ENCODE measurements at regions not wholly inside any gene's neighbourhood (a gene's known extent, or its start where the extent isn't known, plus 50 kb on each side); places are given as distances from the start of the nearest gene placed in this dataset.

DNA sequence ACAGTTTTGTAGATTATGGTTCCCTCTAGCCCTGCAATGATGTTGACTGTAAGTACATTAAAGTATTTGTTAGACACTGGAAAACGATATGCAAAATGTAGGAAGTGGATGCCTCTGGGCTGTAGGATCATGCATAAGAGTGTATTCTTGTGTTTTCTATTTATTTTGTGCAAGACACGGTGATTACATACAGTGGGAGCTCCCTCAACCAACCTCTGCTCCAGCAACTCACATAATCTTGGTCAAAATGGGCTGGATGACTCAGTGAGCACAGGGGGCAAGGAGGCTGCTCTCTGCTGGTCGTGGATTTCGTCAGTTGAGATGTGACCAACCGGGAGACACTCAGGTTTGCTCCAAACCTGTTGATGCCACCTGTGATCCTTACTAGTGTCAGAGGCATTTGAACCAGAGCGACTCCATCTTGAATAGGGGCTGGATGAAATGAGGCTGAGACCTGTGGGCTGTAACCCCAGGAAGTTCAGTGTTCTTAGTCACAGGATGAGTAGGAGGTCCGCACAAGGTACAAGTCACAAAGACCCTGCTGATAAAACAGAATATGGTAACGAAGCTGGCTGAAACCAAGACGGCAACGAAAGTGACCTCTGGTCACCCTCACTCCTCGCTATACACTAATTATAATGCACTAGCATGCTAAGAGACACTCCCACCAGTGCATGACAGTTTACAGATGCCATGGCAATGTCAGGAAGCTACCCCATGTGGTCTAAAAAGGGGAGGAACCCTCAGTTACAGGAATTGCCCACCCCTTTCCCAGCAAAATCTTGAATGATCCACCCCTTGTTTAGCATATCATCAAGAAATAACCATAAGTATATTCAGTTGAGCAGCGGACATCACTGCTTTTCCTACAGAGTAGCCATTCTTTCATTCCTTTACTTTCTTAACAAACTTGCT lies 56.4 kb upstream of the FAM20C start:
- DNase-seq (ENCODE audit: low read depth): no peak

DNA sequence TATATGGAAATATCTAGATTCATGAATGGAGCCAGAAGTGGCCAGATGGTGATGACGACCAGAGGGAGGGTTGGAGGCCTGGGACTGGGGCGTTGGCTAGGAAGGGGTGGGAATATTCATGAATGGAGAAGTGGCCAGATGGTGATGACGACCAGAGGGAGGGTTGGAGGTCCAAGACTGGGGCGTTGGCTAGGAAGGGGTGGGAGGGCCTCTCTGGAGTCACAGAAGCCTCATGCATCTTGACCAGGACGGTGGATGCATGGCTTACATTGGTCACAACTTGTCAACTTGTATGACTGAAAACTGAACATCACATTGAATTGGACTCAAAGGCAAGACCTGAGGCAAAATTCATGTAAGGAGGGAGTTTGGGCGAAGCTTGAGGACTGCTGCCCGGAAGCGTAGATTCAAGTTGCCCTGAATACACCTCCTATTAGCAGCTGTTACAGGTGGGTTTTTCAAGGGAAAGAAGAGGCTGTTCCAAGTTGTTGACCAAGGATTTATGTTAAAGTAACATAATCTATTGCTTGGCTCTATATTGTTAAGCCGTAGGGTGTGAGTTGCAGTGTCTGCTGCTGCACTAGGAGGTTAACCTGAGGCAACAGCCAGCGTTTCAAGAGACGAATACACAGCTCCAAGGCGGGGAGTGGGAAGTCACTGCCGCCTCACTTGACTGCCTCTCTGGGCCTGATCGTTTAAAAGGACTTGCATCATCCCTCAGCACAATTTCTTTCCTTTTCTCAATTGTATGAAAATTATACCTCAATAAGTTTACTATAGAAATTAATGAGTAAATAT lies 55.1 kb upstream of the FAM20C start:
- no peak for DNase-seq (ENCODE audit: low read depth)

- DNase-seq (ENCODE audit: low read depth): no peak
Measured at GRCh38 chr7:139131-139530, 53.2 kb upstream of the FAM20C start.

DNA sequence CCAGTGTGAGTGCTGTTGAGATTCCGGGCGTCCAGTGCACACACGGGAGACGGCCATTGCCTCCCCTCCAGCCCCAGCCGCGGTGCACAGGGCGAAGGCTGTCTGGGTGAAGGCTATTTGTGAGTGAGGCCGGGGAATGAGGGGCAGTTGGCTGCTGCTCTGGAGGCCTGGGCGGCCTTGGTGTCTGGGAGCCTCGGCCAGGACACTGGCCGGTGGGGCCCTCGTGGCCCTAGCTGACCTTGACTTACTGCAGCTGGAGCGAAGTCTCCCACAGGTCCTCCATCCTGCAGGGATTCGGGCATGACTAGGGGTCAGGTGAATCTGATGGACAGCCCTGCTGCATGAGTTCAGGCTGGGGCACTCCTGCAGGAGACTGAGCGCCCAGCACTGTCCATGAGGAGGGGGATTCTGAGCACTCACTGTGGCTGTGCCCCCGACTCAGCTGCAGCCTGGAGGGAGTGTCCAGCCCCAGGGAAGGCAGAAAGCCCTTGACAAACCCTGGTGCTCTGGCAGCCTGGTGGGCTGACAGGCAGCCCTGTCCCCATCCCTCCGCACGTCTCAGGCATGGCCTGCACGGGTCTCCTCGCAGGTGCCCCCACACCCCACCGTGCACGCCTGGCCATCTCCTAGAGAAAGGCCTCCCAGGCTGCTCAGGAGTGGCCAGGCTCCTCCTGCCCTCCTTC lies 52.7 kb upstream of the FAM20C start:
- no peak for DNase-seq (ENCODE audit: low read depth)

DNA sequence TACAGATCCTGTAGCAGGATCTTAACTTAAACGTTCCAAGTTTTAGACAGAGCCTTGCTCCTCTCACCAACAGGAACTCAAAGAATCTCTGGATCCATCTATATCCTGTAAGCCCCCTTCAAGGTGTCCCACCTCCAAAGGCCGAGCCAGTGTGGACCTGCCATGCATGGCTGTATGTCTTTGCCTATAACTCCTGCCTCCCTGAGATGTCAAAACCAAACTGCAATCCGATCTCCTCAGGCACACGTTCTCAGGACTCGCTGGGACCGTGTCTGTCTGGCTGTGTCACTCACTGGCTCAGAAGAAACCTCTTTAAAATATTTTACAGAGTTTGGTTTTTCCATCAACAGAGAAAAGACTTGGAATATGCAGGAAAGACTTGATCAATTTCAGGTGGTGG lies 51.4 kb upstream of the FAM20C start:
- no peak for DNase-seq (ENCODE audit: low read depth)

DNA sequence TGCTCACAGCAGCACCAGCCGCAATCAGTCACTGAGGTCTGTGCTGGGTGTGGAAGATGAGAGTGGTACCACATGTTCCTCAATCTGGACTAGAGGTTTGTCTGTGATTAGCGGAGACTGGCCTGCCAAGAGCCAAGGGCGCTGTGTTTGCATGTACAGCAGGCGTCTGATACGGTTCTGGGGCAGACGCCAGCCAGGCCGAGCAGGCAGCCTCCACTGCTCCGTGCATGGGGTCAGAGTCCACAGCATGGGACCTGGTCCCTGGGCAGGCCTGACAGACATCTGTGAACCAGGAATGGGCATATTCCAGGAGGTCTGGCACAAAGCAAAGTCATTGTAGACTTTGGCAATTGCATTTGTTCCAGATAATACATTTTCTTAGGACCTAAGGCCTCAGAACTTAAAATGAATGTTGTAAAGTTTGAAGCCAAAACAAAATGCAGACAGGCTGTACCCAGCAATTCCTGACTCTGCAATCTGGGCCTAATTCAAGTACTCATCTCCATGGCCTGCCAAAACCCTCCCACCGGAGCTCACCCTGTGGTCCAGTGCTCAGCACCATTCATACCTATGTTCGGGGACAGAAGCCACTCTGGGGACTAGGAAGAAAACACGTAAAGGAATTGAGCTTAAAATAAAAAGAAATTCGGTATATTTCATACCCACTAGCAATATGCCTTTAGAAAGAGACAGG lies 50.0 kb upstream of the FAM20C start:
- no peak for DNase-seq (ENCODE audit: low read depth)

Data from M059J (cell line).